OCI-LY3 (cell line): ENCODE measurements at regions not wholly inside any gene's neighbourhood (a gene's known extent, or its start where the extent isn't known, plus 50 kb on each side); places are given as distances from the start of the nearest gene placed in this dataset.

ENCODE experiments used
- H2AFZ ChIP-seq: fragments of 200-600, 300-600 bp; shearing (Covaris generic); 2 replicates; pipeline ENCODE4 v1.6.0; 2014; ENCODE audit warnings: antibody characterized with exemption, low read depth, low read length
- H3K27ac ChIP-seq: fragments of 200-600, 300-600 bp; sonication (generic); 2 replicates; pipeline ENCODE4 v1.5.1; 2014; ENCODE audit warnings: mild to moderate bottlenecking, low read length, moderate library complexity, mixed read lengths
- H3K27me3 ChIP-seq: fragments of 200-600, 300-600 bp; sonication (generic); 2 replicates; pipeline ENCODE4 v1.6.1; 2014; ENCODE audit warnings: low read depth, low read length, mixed read lengths
- H3K36me3 ChIP-seq: fragments of 200-600, 300-600 bp; sonication (generic); replicated peaks from 2 replicates; pipeline ENCODE3; 2014; ENCODE audit warnings: low read depth, low read length, mixed read lengths
- H3K4me1 ChIP-seq: fragments of 300-600, 200-600 bp; sonication (generic); 2 replicates; pipeline ENCODE4 v1.6.1; 2014; ENCODE audit warnings: low read length, mixed read lengths
- H3K4me2 ChIP-seq: fragments of 200-600, 300-600 bp; sonication (generic); 2 replicates; pipeline ENCODE4 v1.6.1; 2014; ENCODE audit warnings: low read length, mixed read lengths
- H3K4me3 ChIP-seq: fragments of 300-600, 200-600 bp; sonication (generic); 2 replicates; pipeline ENCODE4 v1.5.1; 2014; ENCODE audit warnings: antibody characterized with exemption, mild to moderate bottlenecking, low read length, moderate library complexity
- H3K79me2 ChIP-seq: fragments of 300-600, 200-600 bp; shearing (Covaris generic); 2 replicates; pipeline ENCODE4 v1.6.1; 2014; ENCODE audit warnings: mild to moderate bottlenecking, low read length, mixed read lengths
- H3K9ac ChIP-seq: fragments of 300-600, 200-600 bp; shearing (Covaris generic); 2 replicates; pipeline ENCODE4 v1.6.0; 2014; ENCODE audit warnings: mild to moderate bottlenecking, low read length, moderate library complexity
- H3K9me3 ChIP-seq: fragments of 200-600, 300-600 bp; shearing (Covaris generic); 2 replicates; pipeline ENCODE4 v1.6.1; 2014; ENCODE audit warnings: low read length, mixed read lengths; ENCODE audit not compliant: insufficient read depth
- H4K20me1 ChIP-seq: fragments of 200-600, 300-600 bp; sonication (generic); 2 replicates; pipeline ENCODE4 v1.6.1; 2016; ENCODE audit warnings: low read length, mixed read lengths; ENCODE audit not compliant: insufficient read depth
- EZH2phosphoT487 ChIP-seq: fragments of 200-600 bp; shearing (Covaris generic); IDR thresholded peaks from 2 replicates; pipeline ENCODE4 v1.6.1; 2018; ENCODE audit warnings: antibody characterized with exemption, mixed run types, low read depth
- TF ChIP-seq, protein P1 (sequence below): fragments of 200-600, 300-600 bp; sonication (generic); IDR thresholded peaks from 2 replicates; pipeline ENCODE4 v1.5.1; 2014; ENCODE audit warnings: antibody characterized with exemption, low read length, low read depth

DNA sequence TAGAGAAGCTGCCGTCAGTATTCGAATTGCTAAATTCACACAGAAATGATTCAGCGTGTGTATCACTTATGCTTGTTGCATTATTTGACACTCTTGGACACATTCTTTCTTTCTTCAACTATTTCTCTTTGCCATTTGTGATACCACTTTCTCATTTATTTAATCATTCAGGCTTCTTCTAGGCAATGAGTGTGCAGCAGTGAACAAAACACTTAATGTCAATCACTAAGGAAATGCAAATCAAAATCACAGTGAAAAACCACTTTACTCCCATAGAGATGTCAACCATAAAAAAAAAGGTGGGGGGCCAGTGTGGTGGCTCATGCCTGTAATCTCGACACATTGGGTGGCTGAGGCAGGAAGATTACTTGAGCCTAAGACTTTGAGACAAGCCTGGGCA lies 214.6 kb downstream of the FLRT2 start:
- no peak for TF ChIP-seq EZH2phosphoT487
- TF ChIP-seq, protein P1, sequence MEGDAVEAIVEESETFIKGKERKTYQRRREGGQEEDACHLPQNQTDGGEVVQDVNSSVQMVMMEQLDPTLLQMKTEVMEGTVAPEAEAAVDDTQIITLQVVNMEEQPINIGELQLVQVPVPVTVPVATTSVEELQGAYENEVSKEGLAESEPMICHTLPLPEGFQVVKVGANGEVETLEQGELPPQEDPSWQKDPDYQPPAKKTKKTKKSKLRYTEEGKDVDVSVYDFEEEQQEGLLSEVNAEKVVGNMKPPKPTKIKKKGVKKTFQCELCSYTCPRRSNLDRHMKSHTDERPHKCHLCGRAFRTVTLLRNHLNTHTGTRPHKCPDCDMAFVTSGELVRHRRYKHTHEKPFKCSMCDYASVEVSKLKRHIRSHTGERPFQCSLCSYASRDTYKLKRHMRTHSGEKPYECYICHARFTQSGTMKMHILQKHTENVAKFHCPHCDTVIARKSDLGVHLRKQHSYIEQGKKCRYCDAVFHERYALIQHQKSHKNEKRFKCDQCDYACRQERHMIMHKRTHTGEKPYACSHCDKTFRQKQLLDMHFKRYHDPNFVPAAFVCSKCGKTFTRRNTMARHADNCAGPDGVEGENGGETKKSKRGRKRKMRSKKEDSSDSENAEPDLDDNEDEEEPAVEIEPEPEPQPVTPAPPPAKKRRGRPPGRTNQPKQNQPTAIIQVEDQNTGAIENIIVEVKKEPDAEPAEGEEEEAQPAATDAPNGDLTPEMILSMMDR, result no peak
- no peaks in the 10 kb centered on the region for H3K27me3 ChIP-seq
- H2AFZ ChIP-seq, result no peak overlapping the region
- no peak overlapping the region for H3K27ac ChIP-seq
- H3K36me3 ChIP-seq, result no peaks in the 10 kb centered on the region
- no peaks in the 10 kb centered on the region for H3K9me3 ChIP-seq
- H3K4me2 ChIP-seq, result no peak overlapping the region
- H3K4me1 ChIP-seq, result no peaks in the 10 kb centered on the region
- no peaks in the 10 kb centered on the region for H3K79me2 ChIP-seq
- H4K20me1 ChIP-seq, result no peaks in the 10 kb centered on the region
- H3K4me3 ChIP-seq, result no peak overlapping the region
- no peak overlapping the region for H3K9ac ChIP-seq

DNA sequence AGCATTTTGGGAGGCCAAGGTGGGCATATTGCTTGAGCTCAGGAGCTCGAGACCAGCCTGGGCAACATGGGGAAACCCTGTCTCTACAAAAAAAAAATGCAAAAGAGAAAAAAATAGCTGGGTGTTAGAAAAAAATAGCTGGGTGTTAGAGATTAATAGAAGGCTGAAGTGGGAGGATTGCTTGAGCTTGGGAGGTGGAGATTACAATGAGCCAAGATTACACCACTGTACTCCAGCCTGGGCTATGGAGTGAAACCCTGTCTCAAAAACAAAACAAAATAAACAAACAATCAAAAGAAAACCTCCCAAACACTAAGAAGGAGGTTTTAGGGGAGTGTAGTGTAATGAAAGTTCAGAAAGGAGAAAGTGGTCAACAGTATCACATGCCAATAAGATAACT lies 202.1 kb downstream of the FLRT2 start:
- Histone ChIP-seq H3K4me3 (no peak overlapping the region), H3K9me3 (no peaks in the 10 kb centered on the region), H3K4me1 (no peaks in the 10 kb centered on the region), H2AFZ (no peak overlapping the region), H3K36me3 (no peaks in the 10 kb centered on the region), H3K27me3 (no peaks in the 10 kb centered on the region), H4K20me1 (no peaks in the 10 kb centered on the region), H3K79me2 (no peaks in the 10 kb centered on the region), H3K4me2 (no peak overlapping the region), H3K27ac (no peak overlapping the region), H3K9ac (no peak overlapping the region)
- no peak for TF ChIP-seq EZH2phosphoT487
- TF ChIP-seq, protein P1, result no peak

DNA sequence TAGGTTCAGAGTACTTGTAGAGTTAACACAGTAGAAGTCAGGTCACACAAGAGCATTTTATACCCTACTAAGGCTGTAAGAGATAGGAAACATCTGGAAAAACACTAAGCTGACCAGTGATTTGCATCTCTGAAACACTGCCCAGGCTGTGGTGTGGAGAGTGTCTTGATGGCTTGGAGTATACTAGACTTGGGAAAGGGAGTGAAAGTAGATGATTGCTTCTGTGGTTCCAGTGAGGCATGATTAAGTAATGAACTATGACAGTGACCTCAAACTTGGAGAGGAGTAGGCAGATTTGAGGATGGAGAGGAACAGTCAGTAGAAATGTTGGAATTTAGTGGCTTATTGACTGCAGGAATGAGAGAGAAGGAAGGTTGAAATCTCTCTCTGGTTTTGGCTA lies 201.2 kb downstream of the FLRT2 start:
- no peak overlapping the region for H3K27ac ChIP-seq
- no peak overlapping the region for H2AFZ ChIP-seq

DNA sequence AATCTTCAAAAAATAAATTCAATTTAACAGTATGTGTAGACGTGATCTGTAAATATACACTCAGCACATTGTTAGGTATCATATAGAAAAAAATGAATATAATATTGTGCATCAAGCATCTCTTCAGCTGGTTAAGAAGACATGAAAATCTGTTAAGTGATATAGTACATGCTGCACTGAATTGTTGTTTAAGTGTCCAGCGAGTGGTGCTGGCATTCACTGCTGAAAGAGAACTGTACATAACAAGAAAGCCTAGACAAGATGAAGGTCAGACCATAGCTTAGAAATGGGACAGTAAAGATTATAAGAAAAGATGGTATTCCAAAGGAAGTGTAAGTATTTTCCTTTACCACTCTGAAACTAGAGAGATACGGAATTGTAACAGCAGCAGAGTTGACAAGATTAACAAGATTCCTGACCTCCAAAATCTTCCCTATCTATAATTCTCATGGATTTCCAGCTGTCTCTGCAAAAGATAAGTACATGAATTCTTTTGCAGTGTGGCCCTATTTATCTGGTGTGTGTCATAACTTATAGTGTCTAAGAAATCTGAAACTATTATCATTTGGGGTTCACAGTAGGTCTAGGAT lies 198.6 kb downstream of the FLRT2 start:
- H3K27ac ChIP-seq, result no peak overlapping the region
- no peak overlapping the region for H3K9ac ChIP-seq
- no peaks in the 10 kb centered on the region for H3K4me1 ChIP-seq
- H3K36me3 ChIP-seq, result no peaks in the 10 kb centered on the region
- H3K4me2 ChIP-seq, result no peak overlapping the region
- no peak overlapping the region for H2AFZ ChIP-seq
- TF ChIP-seq EZH2phosphoT487, result no peak
- TF ChIP-seq, protein P1, result no peak
- H4K20me1 ChIP-seq, result no peaks in the 10 kb centered on the region
- H3K9me3 ChIP-seq, result no peaks in the 10 kb centered on the region
- no peaks in the 10 kb centered on the region for H3K27me3 ChIP-seq
- H3K79me2 ChIP-seq, result no peaks in the 10 kb centered on the region
- no peak overlapping the region for H3K4me3 ChIP-seq

More for the DNA sequence above, 201.2 kb downstream of the FLRT2 start:
- Histone ChIP-seq H3K9ac (no peak overlapping the region), H3K9me3 (no peaks in the 10 kb centered on the region), H3K79me2 (no peaks in the 10 kb centered on the region), H3K27me3 (no peaks in the 10 kb centered on the region), H3K4me2 (no peak overlapping the region), H3K4me1 (no peaks in the 10 kb centered on the region), H3K36me3 (no peaks in the 10 kb centered on the region), H3K4me3 (no peak overlapping the region), H4K20me1 (no peaks in the 10 kb centered on the region)
- TF ChIP-seq, protein P1, result no peak
- no peak for TF ChIP-seq EZH2phosphoT487
